ENCODE measurements at regions not wholly inside any gene's neighbourhood (a gene's known extent, or its start where the extent isn't known, plus 50 kb on each side); places are given as distances from the start of the nearest gene placed in this dataset.

GRCh38 chr3:140857993-140858392 is 83.6 kb upstream of the SLC25A36 start:
- TF ChIP-seq CTCF (IDR thresholded peaks at IDR 0.05) = no peak
- no peak for TF ChIP-seq POLR2AphosphoS5 (IDR thresholded peaks at IDR 0.05)
- no peak for TF ChIP-seq POLR2A (IDR thresholded peaks at IDR 0.05; ENCODE audit: low read depth)
- no peak for TF ChIP-seq EP300 (IDR thresholded peaks at IDR 0.05)

Measured in esophagus muscularis mucosa (tissue), 4 donors.